ENCODE measurements at regions not wholly inside any gene's neighbourhood (a gene's known extent, or its start where the extent isn't known, plus 50 kb on each side); places are given as distances from the start of the nearest gene placed in this dataset.

DNA sequence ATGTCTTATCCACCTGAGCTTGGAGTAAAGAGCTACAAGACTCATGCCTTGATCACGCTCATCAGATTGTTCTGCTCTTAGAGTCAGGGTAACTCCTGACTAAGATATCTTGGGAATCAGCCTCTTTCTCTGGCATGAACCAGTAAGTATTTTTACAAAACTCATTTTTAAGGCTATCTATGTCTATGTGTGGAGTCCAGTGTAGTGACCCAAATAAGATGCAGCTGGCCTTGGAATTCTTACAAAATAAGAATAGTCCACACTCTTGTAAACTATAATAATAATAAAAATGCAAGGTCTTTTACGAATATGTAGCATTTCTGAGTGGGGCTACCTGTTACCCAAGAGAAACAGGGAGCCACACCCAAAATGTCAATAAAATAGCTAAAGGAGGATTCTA is 498.3 kb upstream of the SYT4 start:
- no peak overlapping the region for H2AFZ ChIP-seq (ENCODE audit: low read depth)
- H3K4me1 ChIP-seq (ENCODE audit: low read depth, poor library complexity, severe bottlenecking), result no peaks in the 10 kb centered on the region
- no peaks in the 10 kb centered on the region for H3K27me3 ChIP-seq (ENCODE audit: insufficient read depth, low read depth)
- no peak overlapping the region for H3K9ac ChIP-seq
- H3K4me3 ChIP-seq (IDR thresholded peaks at IDR 0.05; ENCODE audit: insufficient read depth, low read depth, low read length), result no peak overlapping the region
- H3K36me3 ChIP-seq (ENCODE audit: insufficient read depth), result no peaks in the 10 kb centered on the region
- H3K27ac ChIP-seq, result no peak overlapping the region
- no peaks in the 10 kb centered on the region for H3K79me2 ChIP-seq (ENCODE audit: insufficient read depth, low read depth)
- no peaks in the 10 kb centered on the region for H4K20me1 ChIP-seq (ENCODE audit: insufficient read depth)
- no peak overlapping the region for H3K4me2 ChIP-seq
- TF ChIP-seq, protein P1, sequence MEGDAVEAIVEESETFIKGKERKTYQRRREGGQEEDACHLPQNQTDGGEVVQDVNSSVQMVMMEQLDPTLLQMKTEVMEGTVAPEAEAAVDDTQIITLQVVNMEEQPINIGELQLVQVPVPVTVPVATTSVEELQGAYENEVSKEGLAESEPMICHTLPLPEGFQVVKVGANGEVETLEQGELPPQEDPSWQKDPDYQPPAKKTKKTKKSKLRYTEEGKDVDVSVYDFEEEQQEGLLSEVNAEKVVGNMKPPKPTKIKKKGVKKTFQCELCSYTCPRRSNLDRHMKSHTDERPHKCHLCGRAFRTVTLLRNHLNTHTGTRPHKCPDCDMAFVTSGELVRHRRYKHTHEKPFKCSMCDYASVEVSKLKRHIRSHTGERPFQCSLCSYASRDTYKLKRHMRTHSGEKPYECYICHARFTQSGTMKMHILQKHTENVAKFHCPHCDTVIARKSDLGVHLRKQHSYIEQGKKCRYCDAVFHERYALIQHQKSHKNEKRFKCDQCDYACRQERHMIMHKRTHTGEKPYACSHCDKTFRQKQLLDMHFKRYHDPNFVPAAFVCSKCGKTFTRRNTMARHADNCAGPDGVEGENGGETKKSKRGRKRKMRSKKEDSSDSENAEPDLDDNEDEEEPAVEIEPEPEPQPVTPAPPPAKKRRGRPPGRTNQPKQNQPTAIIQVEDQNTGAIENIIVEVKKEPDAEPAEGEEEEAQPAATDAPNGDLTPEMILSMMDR (conservative IDR thresholded peaks at IDR 0.05; ENCODE audit: low read depth, low read length), result no peak

DNA sequence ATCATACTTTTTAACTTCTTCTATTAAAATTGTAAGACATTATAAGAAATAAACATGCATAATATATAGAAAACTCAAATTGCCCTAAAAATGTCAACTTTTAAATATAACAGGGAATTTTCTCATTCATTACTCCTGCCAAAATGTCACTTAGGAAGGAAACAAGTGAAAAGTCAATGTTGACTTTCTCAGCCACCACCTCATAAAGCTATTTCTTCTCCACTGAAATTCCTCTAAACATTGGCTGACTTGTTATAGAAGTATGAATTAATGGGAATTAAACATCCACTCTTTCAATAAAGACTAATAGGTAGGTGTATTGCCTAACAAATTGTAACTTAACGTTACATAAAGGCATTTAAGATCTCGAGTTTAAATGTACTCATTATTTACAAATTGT is 499.7 kb upstream of the SYT4 start:
- H2AFZ ChIP-seq (ENCODE audit: low read depth), result no peak overlapping the region
- no peaks in the 10 kb centered on the region for H3K27me3 ChIP-seq (ENCODE audit: insufficient read depth, low read depth)
- H3K27ac ChIP-seq, result no peak overlapping the region
- TF ChIP-seq, protein P1 (conservative IDR thresholded peaks at IDR 0.05; ENCODE audit: low read depth, low read length), result no peak
- H3K9ac ChIP-seq, result no peak overlapping the region
- no peak overlapping the region for H3K4me2 ChIP-seq
- no peaks in the 10 kb centered on the region for H3K36me3 ChIP-seq (ENCODE audit: insufficient read depth)
- no peaks in the 10 kb centered on the region for H3K79me2 ChIP-seq (ENCODE audit: insufficient read depth, low read depth)
- no peak overlapping the region for H3K4me3 ChIP-seq (IDR thresholded peaks at IDR 0.05; ENCODE audit: insufficient read depth, low read depth, low read length)
- no peaks in the 10 kb centered on the region for H3K4me1 ChIP-seq (ENCODE audit: low read depth, poor library complexity, severe bottlenecking)
- H4K20me1 ChIP-seq (ENCODE audit: insufficient read depth), result no peaks in the 10 kb centered on the region

DNA sequence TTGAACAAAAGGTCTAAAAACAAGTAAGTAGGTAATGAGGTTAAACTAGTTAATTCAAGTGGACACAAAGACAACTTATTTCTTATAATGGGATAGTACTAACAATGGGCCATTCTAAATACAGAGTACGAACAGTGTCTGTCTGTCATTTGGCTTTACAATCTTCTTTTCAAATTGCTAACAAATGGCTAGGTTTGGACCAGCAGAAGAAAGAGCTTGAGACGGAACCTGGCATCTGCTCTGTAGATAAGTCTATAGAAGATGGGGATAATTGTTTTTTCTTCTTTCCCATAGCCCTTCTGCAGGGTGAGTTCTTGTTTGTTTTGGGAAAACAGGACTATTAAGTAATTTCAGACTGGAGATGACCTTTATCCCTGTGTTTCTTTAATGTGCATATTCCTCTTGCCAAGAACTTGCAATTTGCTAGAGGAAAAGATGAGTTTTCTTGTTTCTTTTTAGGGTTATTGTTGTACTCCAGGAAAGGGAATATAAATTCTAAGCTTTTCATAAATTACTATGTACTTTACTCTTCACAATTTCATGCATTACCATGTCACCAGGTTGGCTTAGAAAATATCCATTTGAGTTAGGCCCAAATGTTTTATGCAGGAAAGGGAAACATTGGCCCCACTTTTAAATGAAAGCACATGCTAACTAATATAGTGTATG is 500.5 kb upstream of the SYT4 start:
- no peaks in the 10 kb centered on the region for H3K27me3 ChIP-seq (ENCODE audit: insufficient read depth, low read depth)
- no peak overlapping the region for H2AFZ ChIP-seq (ENCODE audit: low read depth)
- no peak overlapping the region for H3K27ac ChIP-seq
- H3K36me3 ChIP-seq (ENCODE audit: insufficient read depth), result no peaks in the 10 kb centered on the region
- no peak overlapping the region for H3K4me3 ChIP-seq (IDR thresholded peaks at IDR 0.05; ENCODE audit: insufficient read depth, low read depth, low read length)
- no peaks in the 10 kb centered on the region for H3K4me1 ChIP-seq (ENCODE audit: low read depth, poor library complexity, severe bottlenecking)
- H3K4me2 ChIP-seq, result no peak overlapping the region
- TF ChIP-seq, protein P1 (conservative IDR thresholded peaks at IDR 0.05; ENCODE audit: low read depth, low read length), result no peak
- no peaks in the 10 kb centered on the region for H4K20me1 ChIP-seq (ENCODE audit: insufficient read depth)
- H3K79me2 ChIP-seq (ENCODE audit: insufficient read depth, low read depth), result no peaks in the 10 kb centered on the region
- H3K9ac ChIP-seq, result no peak overlapping the region

DNA sequence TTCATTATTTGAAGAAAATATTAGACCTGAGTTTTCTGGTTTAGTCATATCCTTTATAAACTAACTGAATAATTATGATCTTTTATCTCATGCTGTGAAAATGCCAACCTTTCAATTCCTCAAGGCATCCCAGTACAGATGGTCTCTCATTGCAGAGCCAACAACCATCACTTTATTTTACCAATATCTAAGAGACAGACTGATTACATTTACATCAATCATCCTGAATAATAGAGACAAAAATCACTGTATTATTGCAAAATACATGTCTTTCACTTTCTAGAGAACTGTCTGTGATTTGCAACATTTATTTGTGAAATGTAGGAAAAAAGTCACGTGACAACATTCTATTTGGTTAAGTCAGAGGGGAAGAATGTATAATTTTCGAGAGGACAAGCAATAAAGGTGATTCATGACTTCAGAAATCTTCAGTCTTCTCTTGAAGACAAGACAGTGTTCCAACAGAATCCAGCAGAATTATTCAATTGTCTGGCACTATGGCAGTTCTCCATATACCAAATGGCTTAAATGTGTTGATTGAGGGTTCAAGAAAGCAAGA is 503.6 kb upstream of the SYT4 start:
- Histone ChIP-seq H4K20me1 (ENCODE audit: insufficient read depth) (no peaks in the 10 kb centered on the region), H3K4me1 (ENCODE audit: low read depth, poor library complexity, severe bottlenecking) (no peaks in the 10 kb centered on the region), H3K4me3 (IDR thresholded peaks at IDR 0.05; ENCODE audit: insufficient read depth, low read depth, low read length) (no peak overlapping the region), H3K4me2 (no peak overlapping the region), H3K27me3 (ENCODE audit: insufficient read depth, low read depth) (no peaks in the 10 kb centered on the region), H3K9ac (no peak overlapping the region), H3K27ac (no peak overlapping the region), H3K36me3 (ENCODE audit: insufficient read depth) (no peaks in the 10 kb centered on the region), H2AFZ (ENCODE audit: low read depth) (no peak overlapping the region), H3K79me2 (ENCODE audit: insufficient read depth, low read depth) (no peaks in the 10 kb centered on the region)
- TF ChIP-seq, protein P1 (conservative IDR thresholded peaks at IDR 0.05; ENCODE audit: low read depth, low read length), result no peak

All from KMS-11 (cell line).